ENCODE measurements at regions not wholly inside any gene's neighbourhood (a gene's known extent, or its start where the extent isn't known, plus 50 kb on each side); places are given as distances from the start of the nearest gene placed in this dataset.

DNA sequence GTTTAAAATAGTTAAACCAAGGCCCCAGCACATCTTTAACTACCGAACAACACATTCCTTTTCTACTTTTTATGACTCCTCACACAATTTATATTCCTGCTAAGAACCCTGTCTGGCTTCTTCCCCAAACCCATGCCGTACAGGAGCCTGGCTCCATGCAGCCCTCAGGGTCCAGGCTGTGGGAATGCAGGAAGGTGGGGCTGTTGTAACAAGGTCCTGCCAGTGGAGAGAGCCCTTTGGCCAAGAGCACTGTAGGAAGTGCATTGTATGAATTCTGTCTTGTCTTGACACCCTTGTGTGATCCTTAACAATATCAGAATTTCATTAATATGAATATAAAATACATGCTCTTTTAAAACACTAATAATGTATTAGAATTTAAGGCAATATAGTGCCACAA is 563.8 kb downstream of the TBL1XR1 start:
- no peak for ATAC-seq

DNA sequence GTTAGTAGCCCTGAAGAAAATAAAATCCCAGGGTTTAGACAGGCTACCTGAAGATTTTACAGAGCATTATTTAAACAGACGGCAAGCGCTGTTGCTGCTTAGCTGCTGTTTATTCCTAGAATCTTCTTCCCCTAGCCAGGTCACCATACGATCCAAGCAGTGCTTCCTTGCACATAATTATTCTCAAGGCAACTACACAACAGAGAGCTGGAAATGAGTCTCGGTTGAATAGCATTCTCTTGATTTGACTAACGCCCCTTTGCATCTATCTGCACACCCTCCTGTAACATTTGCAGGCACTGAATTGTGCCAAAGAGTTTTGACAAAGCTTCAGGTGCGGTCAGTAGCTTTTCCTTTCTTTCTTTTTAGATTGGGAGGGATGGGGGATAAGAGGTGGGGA is 564.4 kb downstream of the TBL1XR1 start:
- TF ChIP-seq POLR2AphosphoS5 (IDR thresholded peaks at IDR 0.05) (no peak), POLR2A (IDR thresholded peaks at IDR 0.05) (no peak), EP300 (IDR thresholded peaks at IDR 0.05) (no peak)
- TF ChIP-seq, protein P1, sequence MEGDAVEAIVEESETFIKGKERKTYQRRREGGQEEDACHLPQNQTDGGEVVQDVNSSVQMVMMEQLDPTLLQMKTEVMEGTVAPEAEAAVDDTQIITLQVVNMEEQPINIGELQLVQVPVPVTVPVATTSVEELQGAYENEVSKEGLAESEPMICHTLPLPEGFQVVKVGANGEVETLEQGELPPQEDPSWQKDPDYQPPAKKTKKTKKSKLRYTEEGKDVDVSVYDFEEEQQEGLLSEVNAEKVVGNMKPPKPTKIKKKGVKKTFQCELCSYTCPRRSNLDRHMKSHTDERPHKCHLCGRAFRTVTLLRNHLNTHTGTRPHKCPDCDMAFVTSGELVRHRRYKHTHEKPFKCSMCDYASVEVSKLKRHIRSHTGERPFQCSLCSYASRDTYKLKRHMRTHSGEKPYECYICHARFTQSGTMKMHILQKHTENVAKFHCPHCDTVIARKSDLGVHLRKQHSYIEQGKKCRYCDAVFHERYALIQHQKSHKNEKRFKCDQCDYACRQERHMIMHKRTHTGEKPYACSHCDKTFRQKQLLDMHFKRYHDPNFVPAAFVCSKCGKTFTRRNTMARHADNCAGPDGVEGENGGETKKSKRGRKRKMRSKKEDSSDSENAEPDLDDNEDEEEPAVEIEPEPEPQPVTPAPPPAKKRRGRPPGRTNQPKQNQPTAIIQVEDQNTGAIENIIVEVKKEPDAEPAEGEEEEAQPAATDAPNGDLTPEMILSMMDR (IDR thresholded peaks at IDR 0.05) = no peak
- no peaks in the 10 kb centered on the region for H3K9me3 ChIP-seq
- H3K27ac ChIP-seq = no peak overlapping the region
- no peak for ATAC-seq
- H3K27me3 ChIP-seq = no peaks in the 10 kb centered on the region
- WGBS, 2 donors (ENCODE audit: low coverage in 1 of 2) = 69 to 72% methylated on average over 5 to 6 of the region's 6 CpGs
- no peaks in the 10 kb centered on the region for H3K4me1 ChIP-seq
- no peak overlapping the region for H3K4me3 ChIP-seq
- no peaks in the 10 kb centered on the region for H3K36me3 ChIP-seq

More for the DNA sequence above, 563.8 kb downstream of the TBL1XR1 start:
- 31 to 37% methylated on average over 2 of the region's 2 CpGs for WGBS, 2 donors (ENCODE audit: low coverage in 1 of 2)
- no peaks in the 10 kb centered on the region for H3K27me3 ChIP-seq
- H3K27ac ChIP-seq = no peak overlapping the region
- no peak for TF ChIP-seq POLR2A (IDR thresholded peaks at IDR 0.05)
- TF ChIP-seq, protein P1 (IDR thresholded peaks at IDR 0.05) = no peak
- H3K36me3 ChIP-seq = no peaks in the 10 kb centered on the region
- H3K4me3 ChIP-seq = no peak overlapping the region
- H3K9me3 ChIP-seq = no peaks in the 10 kb centered on the region
- no peaks in the 10 kb centered on the region for H3K4me1 ChIP-seq

DNA sequence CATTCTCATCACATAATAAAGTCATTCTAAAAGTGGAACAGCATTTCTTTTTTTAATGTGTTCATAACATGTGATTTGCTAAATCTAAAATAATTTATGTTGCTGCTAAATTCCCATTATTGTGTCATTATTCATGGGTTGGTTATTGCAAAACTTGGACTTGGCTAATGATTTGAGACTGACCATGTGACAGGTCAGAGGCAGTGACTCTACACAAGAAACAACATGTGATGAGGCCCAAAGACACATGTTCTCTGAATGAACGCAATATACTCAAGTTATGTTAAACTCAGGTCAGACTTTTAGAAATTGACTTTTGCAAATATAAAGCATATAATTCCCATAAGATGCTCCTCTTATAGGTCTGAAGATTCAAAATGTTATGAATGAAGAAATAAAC is 566.1 kb downstream of the TBL1XR1 start:
- Histone ChIP-seq H3K27me3 (no peaks in the 10 kb centered on the region), H3K4me3 (no peak overlapping the region), H3K9me3 (no peaks in the 10 kb centered on the region), H3K27ac (no peak overlapping the region), H3K4me1 (no peaks in the 10 kb centered on the region), H3K36me3 (no peaks in the 10 kb centered on the region)
- WGBS, 2 donors (ENCODE audit: low coverage in 1 of 2) = 100% methylated on average over 1 of the region's 1 CpG
- TF ChIP-seq EP300 (IDR thresholded peaks at IDR 0.05) (no peak), POLR2AphosphoS5 (IDR thresholded peaks at IDR 0.05) (no peak), POLR2A (IDR thresholded peaks at IDR 0.05) (no peak)
- TF ChIP-seq, protein P1 (IDR thresholded peaks at IDR 0.05) = no peak
- no peak for ATAC-seq

DNA sequence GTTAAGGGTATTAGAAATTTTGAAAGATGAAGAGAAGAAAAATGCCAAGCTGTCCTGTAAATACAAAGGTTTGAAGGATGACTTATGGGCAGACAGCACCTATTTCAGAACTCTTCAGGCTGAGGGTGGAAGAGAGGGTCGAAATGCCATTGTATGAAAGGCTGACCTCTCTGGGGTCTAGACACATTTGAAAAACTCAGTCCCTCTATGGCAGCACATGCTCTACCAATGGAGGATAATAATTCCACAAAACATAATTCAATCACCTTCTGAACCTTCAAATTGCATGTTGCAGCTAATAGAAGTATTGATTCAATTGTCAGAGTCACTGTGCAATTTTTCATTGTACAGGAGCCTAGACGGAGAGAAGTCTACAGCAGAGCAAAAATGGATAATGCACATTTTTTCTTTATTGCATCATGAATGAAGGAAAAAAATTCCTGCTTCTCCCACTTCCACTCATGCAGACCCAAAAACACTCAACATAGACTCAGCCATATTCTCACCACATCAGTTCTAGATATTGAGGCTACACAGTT is 569.1 kb downstream of the TBL1XR1 start:
- TF ChIP-seq, protein P1 (IDR thresholded peaks at IDR 0.05) = no peak
- TF ChIP-seq POLR2A (IDR thresholded peaks at IDR 0.05) = no peak
- no peak for TF ChIP-seq POLR2AphosphoS5 (IDR thresholded peaks at IDR 0.05)
- no peak for TF ChIP-seq EP300 (IDR thresholded peaks at IDR 0.05)
- H3K9me3 ChIP-seq = no peaks in the 10 kb centered on the region
- ATAC-seq = no peak
- H3K36me3 ChIP-seq = no peaks in the 10 kb centered on the region
- WGBS, 2 donors (ENCODE audit: low coverage in 1 of 2) = 74 to 83% methylated on average over 1 to 2 of the region's 2 CpGs
- H3K27me3 ChIP-seq = no peaks in the 10 kb centered on the region
- no peak overlapping the region for H3K27ac ChIP-seq
- H3K4me1 ChIP-seq = no peaks in the 10 kb centered on the region
- H3K4me3 ChIP-seq = no peak overlapping the region

DNA sequence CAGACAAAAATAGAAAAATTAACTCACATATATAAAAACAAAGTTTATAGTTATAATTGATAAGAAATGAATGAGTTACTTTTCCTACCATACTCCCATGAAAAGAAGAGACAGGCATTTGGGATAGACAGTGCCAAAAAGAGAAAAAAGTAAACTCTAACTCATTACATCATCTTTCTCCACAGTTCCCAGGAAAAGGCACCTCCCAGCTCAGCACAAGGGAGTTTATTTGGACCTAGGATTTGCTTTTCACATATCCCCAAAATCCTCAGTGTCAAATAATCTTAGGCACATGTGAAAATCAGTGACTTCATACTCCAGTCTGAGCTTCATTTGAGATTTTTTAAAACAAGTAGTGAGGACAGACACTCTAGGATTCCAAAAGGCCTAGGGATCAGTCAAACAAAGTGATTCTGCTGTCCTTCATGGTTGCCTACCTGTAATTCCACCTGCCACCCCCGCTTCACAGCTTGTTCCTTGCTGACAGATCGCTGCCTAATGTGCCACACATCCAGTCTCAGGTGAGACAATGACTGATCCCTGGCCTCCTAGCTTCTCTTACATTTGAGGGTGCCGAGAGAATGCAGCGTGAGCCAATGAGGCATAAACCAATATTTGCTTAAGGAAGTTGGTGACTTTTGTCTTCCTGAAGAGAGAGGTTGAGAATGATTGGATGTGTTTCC is 573.7 kb downstream of the TBL1XR1 start:
- no peak overlapping the region for H3K4me3 ChIP-seq
- ATAC-seq = no peak
- 88% methylated on average over 2 of the region's 4 CpGs; no CpG with 5 or more reads in 1 of the 2 donors for WGBS, 2 donors (ENCODE audit: low coverage in 1 of 2)

More for the DNA sequence above, 573.7 kb downstream of the TBL1XR1 start:
- no peak for TF ChIP-seq POLR2A (IDR thresholded peaks at IDR 0.05)
- TF ChIP-seq EP300 (IDR thresholded peaks at IDR 0.05) = no peak
- TF ChIP-seq, protein P1 (IDR thresholded peaks at IDR 0.05) = no peak
- TF ChIP-seq POLR2AphosphoS5 (IDR thresholded peaks at IDR 0.05) = no peak
- no peak overlapping the region for H3K27ac ChIP-seq
- H3K36me3 ChIP-seq = no peaks in the 10 kb centered on the region
- H3K4me1 ChIP-seq = no peaks in the 10 kb centered on the region
- no peaks in the 10 kb centered on the region for H3K9me3 ChIP-seq
- H3K27me3 ChIP-seq = no peaks in the 10 kb centered on the region

All from gastroesophageal sphincter (tissue), 4 donors.